Ovary (tissue), 7 donors: ENCODE measurements at regions not wholly inside any gene's neighbourhood (a gene's known extent, or its start where the extent isn't known, plus 50 kb on each side); places are given as distances from the start of the nearest gene placed in this dataset.

Source experiments
- DNase-seq, 5 donors: peaks; one replicate each; pipeline ENCODE4 v3.0.0-alpha.2; 2019 to 2020
- H3K27ac ChIP-seq, 2 donors: fragments of 200-600 bp; one replicate each; pipeline versions ENCODE4 v1.5.1 to v1.8.0; 2019 to 2022
- H3K27me3 ChIP-seq: fragments of 200-600 bp; one replicate; pipeline ENCODE4 v1.8.0; 2022
- H3K36me3 ChIP-seq: fragments of 200-600 bp; sonication (generic); one replicate; pipeline ENCODE4 v1.5.1; 2019
- H3K4me1 ChIP-seq: one replicate; pipeline ENCODE4 v1.8.1; 2013; ENCODE audit warnings: mild to moderate bottlenecking, moderate library complexity; ENCODE audit not compliant: insufficient read depth
- H3K4me3 ChIP-seq: fragments of 200-600 bp; sonication (generic); one replicate; pipeline ENCODE4 v1.5.1; 2017
- H3K9me3 ChIP-seq, 2 donors: fragments of 200-600 bp in 1 of 2; sonication (generic) in 1 of 2; one replicate each; pipeline versions ENCODE4 v1.5.1 to v1.8.1; 2013 to 2019; ENCODE audit warnings: mild to moderate bottlenecking in 1 of 2, moderate library complexity in 1 of 2
- CTCF ChIP-seq, 3 donors: fragments of 450-650 bp in 2 of 3; fragments of 200-600 bp in 1 of 3; IDR thresholded peaks; one replicate each; pipeline versions ENCODE4 v1.5.1 to v1.8.0; 2016 to 2022; ENCODE audit warnings: antibody characterized with exemption in 3 of 3, mild to moderate bottlenecking in 1 of 3
- EP300 ChIP-seq: sonication (generic); formaldehyde crosslinking; IDR thresholded peaks from one replicate; pipeline ENCODE4 v1.6.1; 2017; ENCODE audit warnings: antibody characterized with exemption
- POLR2A ChIP-seq: fragments of 450-650 bp; IDR thresholded peaks from one replicate; pipeline ENCODE4 v1.6.1; 2017; ENCODE audit warnings: antibody characterized with exemption, mild to moderate bottlenecking, moderate library complexity
- WGBS, 3 donors: extraction: QIAGEN DNeasy Blood & Tissue Kit in 1 of 3; methylation state at CpG; one replicate each; pipeline versions ENCODE4 v1.1.5 to v1.1.7; 2013 to 2017; 5-methylcytosine and 5-hydroxymethylcytosine counted together
- intact Hi-C, 4 donors: fragments of 100-400 bp; cut with DNase I; formaldehyde crosslinking; loops; one replicate each; pipeline versions ENCODE4 v1.11.0 to v1.15.1; 2022 to 2023
- donor health status: DM: no; HTN: no; CAD: no; lungs with moderate emphysema.
- donor health status: DM: no; HTN: no; CAD: no.
- donor health status: Bipolar disorder and iron deficiency.
- donor health status: DM: no; HTN: no; CAD: no.
- donor health status: DM: yes; HTN: yes; CAD: no.

- no peaks in the 10 kb centered on the region for H3K36me3 ChIP-seq
- intact Hi-C loops = no loop called here
- 80 to 85% (median 82%) methylated on average over 7 of the region's 7 CpGs for WGBS, 3 donors
- TF ChIP-seq CTCF (IDR thresholded peaks at IDR 0.05) (no peak), POLR2A (no peak), EP300 (no peak)
- H3K27me3 ChIP-seq = no peaks in the 10 kb centered on the region
- DNase-seq = no peak
- no peak overlapping the region for H3K4me3 ChIP-seq
- H3K4me1 ChIP-seq = no peaks in the 10 kb centered on the region
- no peaks in the 10 kb centered on the region for H3K9me3 ChIP-seq
- no peak overlapping the region for H3K27ac ChIP-seq
Measured at GRCh38 chr1:79100385-79100784, 93.9 kb upstream of the ADGRL4 start.

- TF ChIP-seq POLR2A (no peak), EP300 (no peak), CTCF (IDR thresholded peaks at IDR 0.05) (no peak)
- no peaks in the 10 kb centered on the region for H3K9me3 ChIP-seq
- H3K36me3 ChIP-seq = no peaks in the 10 kb centered on the region
- H3K4me1 ChIP-seq = no peaks in the 10 kb centered on the region
- peaks cover 4% of the 10 kb centered on the region for H3K27me3 ChIP-seq
- intact Hi-C loops = no loop called here
- no peak overlapping the region for H3K4me3 ChIP-seq
- H3K27ac ChIP-seq = no peak overlapping the region
- DNase-seq = no peak
Measured at GRCh38 chr1:79090985-79091384, 84.5 kb upstream of the ADGRL4 start.

GRCh38 chr1:79089946-79090345, 83.4 kb upstream of the ADGRL4 start:
- DNase-seq = no peak
- TF ChIP-seq POLR2A = no peak
- no peak for TF ChIP-seq EP300
- no peak for TF ChIP-seq CTCF (IDR thresholded peaks at IDR 0.05)

GRCh38 chr1:79082233-79082632, 75.7 kb upstream of the ADGRL4 start:
- H3K4me3 ChIP-seq = no peak overlapping the region
- 69 to 87% (median 75%) methylated on average over 2 of the region's 2 CpGs for WGBS, 3 donors
- TF ChIP-seq CTCF (IDR thresholded peaks at IDR 0.05) = no peak
- TF ChIP-seq EP300 = no peak
- TF ChIP-seq POLR2A = no peak
- no peak overlapping the region for H3K27ac ChIP-seq
- peaks cover 4% of the 10 kb centered on the region for H3K27me3 ChIP-seq
- intact Hi-C loops = no loop called here
- no peaks in the 10 kb centered on the region for H3K4me1 ChIP-seq
- no peak for DNase-seq
- H3K9me3 ChIP-seq = no peaks in the 10 kb centered on the region
- H3K36me3 ChIP-seq = no peaks in the 10 kb centered on the region

More at GRCh38 chr1:79089946-79090345, 83.4 kb upstream of the ADGRL4 start:
- peaks cover 4% of the 10 kb centered on the region for H3K27me3 ChIP-seq
- H3K9me3 ChIP-seq = no peaks in the 10 kb centered on the region
- no peaks in the 10 kb centered on the region for H3K4me1 ChIP-seq
- H3K4me3 ChIP-seq = no peak overlapping the region
- 64 to 79% (median 78%) methylated on average over 2 of the region's 2 CpGs for WGBS, 3 donors
- no peaks in the 10 kb centered on the region for H3K36me3 ChIP-seq
- intact Hi-C loops = no loop called here
- H3K27ac ChIP-seq = no peak overlapping the region

- Histone ChIP-seq H3K36me3 (no peaks in the 10 kb centered on the region), H3K9me3 (no peaks in the 10 kb centered on the region), H3K4me1 (no peaks in the 10 kb centered on the region), H3K27me3 (no peaks in the 10 kb centered on the region), H3K27ac (no peak overlapping the region), H3K4me3 (no peak overlapping the region)
- intact Hi-C loops = no loop called here
- no peak for TF ChIP-seq EP300
- TF ChIP-seq POLR2A = no peak
- TF ChIP-seq CTCF (IDR thresholded peaks at IDR 0.05) = no peak
- DNase-seq = no peak
Measured at GRCh38 chr1:79079770-79080169, 73.2 kb upstream of the ADGRL4 start.
